Fibroblast of skin of right quadriceps (primary cell): ENCODE measurements at regions not wholly inside any gene's neighbourhood (a gene's known extent, or its start where the extent isn't known, plus 50 kb on each side); places are given as distances from the start of the nearest gene placed in this dataset.
"Not testable (repeated sequence)": the region's sequence is repeated elsewhere in the genome, so short reads cannot be mapped to it uniquely, and the experiment has no call there.

Experiments
- DNase-seq: peaks from one replicate; pipeline ENCODE4 v3.0.0-alpha.2; 2013

GRCh38 chr6:27531772-27532459, 59.0 kb upstream of the ZNF184 start:
- DNase-seq, result no peak

- not testable (repeated sequence) for DNase-seq
Measured at GRCh38 chr6:27529796-27530195, 56.9 kb upstream of the ZNF184 start.

GRCh38 chr6:27528714-27529113, 55.8 kb upstream of the ZNF184 start:
- no peak for DNase-seq
